ENCODE measurements at regions not wholly inside any gene's neighbourhood (a gene's known extent, or its start where the extent isn't known, plus 50 kb on each side); places are given as distances from the start of the nearest gene placed in this dataset.
A peak's percentile ranks its signal among the peaks of the same experiment; 100 is the strongest.
"Not testable (repeated sequence)": the region's sequence is repeated elsewhere in the genome, so short reads cannot be mapped to it uniquely, and the experiment has no call there.

- DNase-seq, result no peak
These were observed 518.3 kb upstream of the ZNF337 start for GRCh38 chr20:26214991-26215390.

DNA sequence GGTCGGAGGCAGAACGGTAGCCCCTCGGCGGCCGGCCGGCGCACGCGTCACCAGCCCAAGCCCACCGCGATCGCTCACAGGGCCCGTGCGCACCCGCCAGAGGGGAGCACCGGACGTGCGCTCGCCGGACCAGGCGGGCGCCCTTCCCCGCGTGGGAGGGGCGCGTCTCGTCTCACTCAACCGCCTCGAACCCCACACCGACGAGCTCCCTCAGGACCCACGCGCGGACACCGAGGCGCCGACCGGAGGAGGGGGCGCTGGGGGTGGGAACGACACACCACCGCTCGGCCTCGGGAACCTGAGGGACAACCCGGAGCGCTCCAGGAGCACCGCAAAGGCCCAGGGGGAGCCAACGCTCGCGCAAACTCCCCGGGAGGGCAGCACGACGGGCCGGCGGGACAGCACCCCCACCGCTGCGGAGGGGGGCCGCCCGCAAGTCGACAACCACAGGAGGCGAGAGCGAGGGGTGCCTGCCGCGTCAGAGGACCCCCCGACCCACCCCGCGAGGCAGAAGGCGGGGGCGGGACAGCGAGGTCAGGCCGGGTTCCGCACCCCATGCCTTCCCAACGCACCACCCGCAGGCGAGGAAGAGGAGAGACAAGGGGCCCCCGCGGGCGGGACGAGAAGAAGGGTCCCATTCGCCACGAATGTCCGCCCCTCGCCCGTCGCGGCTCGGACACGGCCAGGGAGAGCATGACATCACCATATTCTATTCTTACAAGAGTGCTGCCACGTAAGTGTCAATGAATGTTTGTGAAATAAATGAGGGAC is 512.7 kb upstream of the ZNF337 start:
- no peak for DNase-seq

DNA sequence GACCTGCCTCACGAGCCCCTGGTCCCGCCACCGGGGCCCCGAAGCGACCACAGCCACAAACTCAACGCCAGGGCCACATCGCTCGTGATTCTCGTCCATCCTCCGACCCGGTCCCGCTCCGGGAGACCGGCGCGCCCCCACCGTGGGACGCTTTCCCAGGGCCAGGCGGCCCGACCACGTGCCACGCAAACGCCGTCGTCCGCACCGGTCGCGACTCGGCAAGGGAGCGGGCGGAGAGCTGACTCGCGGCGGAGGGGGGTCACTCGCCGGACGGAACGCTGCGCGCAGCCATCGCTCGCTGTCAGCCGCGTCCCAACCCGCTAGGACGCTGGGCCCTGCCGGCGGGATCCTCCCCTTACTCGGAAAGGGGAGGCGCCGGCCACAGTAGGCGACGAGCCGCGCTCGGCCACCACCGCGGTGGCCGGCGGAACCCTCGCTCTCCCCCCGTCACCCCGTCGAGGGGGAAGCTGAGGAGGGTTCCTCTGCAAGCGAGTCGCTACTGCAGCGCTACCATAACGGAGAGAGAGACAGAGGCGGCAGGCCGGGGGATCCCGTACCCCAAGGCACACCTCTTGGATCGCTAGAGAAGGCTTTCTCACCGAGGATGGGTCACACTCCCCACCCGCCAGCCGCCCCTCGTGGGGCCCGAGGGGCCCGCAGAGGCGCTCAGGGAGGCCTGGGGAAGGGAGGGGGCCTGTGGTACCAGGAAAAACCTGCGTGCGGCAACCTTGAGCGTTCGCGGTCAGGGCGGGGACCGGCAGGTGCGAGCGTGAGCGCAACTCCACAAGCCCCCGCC is 511.8 kb upstream of the ZNF337 start:
- peak; percentile 57 to 59 for DNase-seq

GRCh38 chr20:26207967-26208295 is 511.3 kb upstream of the ZNF337 start:
- peak in 1 of 2 donors; percentile 5 for DNase-seq

DNA sequence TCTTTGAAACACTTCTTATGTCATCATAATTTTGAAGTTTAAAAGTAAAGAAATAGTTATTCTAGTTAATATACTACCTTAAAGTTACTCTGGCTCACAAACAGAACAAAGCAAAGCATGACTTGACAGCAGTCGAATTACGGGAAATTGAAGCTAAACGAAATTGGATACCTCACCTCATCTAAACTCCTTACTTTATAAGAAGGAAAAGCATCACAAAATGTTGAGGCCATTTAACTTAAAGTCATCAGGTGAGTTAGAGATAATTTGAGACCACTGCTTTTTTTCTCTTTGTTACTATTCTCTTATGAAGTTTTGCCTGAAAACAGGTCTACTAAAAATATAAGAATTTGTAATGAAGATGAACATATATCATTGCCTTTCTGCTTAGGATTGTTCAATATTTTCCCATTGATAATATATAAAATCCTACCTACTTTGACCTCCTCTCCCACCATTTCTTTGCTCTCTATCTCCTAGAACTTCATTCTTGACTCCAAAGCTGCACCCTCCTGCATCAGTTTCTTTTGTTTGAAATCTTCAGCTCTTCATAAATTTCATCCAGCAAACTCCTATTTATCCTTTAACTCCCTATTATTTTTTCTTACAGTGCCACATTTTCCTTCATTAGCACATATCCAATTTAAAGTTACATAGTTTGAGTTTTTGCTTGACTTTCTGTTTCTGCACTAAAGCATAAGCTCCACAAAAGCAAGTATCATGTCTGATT is 510.7 kb upstream of the ZNF337 start:
- no peak for DNase-seq

- no peak for DNase-seq
These were observed 508.7 kb upstream of the ZNF337 start for GRCh38 chr20:26205350-26205749.

GRCh38 chr20:26201026-26201425 is 504.4 kb upstream of the ZNF337 start:
- not testable (repeated sequence) for DNase-seq

GRCh38 chr20:26187329-26187728 is 490.7 kb upstream of the ZNF337 start:
- not testable (repeated sequence) for DNase-seq

- not testable (repeated sequence) for DNase-seq
These were observed 487.1 kb upstream of the ZNF337 start for GRCh38 chr20:26183720-26184119.

DNA sequence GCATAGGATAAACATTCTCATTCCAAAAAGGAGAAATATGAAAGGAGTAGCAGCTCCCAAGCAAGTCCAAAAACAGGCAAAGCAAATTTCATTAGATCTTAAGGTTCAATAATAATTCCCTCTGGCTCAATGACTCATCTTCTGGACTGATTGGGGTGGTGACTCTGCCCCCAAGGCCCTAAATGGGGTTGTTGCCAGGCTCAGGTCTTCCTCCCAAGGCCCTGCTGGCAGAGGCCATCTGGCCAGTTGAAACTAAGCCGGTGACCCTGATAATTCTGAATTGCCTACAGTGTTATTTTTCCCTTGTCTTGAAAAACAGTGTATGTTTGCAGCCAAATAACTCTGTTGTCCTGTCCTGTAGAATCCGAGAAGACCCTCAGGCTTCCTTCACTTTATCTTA is 484.7 kb upstream of the ZNF337 start:
- not testable (repeated sequence) for DNase-seq

DNA sequence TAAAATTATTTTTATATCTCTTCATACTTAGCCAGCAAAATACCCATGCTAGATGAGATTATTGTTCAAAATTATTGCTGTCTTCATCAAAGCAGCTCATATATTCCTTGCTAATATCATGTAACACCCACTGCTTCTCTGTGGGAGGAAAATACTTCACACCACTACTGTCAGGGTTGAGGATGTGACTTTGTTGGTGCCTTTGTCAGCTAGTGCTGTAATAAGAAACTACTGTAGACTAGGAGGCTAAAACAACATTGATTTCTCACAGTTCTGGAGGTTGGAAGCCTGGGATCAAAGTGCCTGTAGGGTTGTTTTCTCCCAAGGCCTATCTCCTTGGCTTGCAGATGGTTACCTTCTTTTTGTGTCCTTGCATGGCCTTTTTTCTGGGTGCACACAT is 475.2 kb upstream of the ZNF337 start:
- not testable (repeated sequence) for DNase-seq

DNA sequence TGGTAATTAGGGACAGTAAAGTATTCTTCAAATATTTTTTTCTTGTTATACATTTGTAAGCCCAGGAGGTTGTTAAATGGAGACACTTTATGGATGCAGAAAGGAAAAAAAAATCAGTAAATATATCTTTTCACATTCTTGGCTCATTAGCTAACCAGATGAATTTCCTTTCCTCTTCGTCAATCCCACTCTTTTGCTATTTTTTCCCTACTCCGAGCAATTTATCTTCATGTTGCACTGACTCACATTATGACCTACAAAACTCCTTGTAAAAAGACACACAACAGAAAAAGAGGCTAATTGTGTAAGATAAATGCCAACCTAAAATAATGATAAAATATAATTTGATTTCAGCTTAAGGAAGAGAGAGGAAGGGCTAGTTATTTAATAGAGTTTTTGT is 472.9 kb upstream of the ZNF337 start:
- DNase-seq, result no peak

- DNase-seq, result no peak
These were observed 470.8 kb upstream of the ZNF337 start for GRCh38 chr20:26167499-26167898.

DNA sequence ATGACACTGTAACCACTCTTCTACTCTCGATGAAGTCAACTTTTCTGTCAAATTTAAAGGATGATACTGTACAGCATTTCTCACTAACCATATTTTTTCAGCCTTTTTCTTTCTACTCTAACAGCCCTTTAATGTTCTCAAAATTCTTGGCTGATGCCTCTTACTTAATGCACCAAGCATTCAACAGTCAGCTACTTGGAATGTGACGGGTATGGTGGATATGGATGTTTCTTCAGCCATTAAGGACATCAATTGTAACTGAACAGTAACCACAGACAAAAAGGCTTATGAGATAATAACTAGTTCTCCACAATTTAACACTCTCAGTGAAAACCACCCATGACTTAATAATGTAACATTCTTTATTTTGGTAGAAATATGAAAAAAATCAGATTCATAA is 467.2 kb upstream of the ZNF337 start:
- DNase-seq, result no peak

GRCh38 chr20:26163151-26163550 is 466.5 kb upstream of the ZNF337 start:
- DNase-seq, result not testable (repeated sequence)

DNA sequence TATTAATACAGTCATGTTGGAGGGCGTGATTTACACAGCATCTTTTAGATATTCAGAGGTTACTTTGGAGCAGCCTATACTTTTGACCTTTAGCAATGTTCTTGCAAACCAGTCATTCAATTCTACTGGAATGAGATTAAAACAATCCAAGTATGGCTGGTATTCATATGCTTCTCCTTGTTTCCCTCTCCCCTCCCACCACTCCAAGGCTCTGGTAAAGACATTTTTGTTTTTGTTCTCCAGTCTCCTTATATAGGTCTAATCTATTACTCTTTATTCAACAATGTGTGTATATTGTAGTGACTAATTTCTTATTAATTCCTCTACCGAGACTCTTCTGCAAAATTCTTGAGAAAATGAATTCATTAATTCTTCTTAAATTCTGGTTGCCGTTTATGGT is 465.1 kb upstream of the ZNF337 start:
- DNase-seq, result not testable (repeated sequence)

- DNase-seq, result not testable (repeated sequence)
These were observed 464.3 kb upstream of the ZNF337 start for GRCh38 chr20:26160916-26161315.

DNA sequence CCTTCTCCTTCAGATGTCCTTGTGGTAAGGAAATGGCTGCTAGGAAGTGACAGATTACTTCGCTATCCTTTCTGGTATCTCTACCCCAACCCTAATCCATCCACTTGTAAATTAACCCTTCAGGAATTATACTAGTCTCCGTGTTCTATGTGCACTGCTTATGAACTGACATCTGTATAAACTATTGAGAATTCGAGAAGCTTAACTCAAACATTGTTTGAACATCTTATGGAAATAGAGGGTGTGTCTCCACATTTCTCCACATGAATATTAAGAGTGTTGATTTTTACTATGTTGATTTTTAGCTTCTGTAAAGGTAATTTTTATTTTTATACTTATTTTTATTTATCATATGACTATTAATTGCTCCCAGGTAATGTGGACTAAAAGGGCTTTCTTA is 457.6 kb upstream of the ZNF337 start:
- DNase-seq, result no peak

DNA sequence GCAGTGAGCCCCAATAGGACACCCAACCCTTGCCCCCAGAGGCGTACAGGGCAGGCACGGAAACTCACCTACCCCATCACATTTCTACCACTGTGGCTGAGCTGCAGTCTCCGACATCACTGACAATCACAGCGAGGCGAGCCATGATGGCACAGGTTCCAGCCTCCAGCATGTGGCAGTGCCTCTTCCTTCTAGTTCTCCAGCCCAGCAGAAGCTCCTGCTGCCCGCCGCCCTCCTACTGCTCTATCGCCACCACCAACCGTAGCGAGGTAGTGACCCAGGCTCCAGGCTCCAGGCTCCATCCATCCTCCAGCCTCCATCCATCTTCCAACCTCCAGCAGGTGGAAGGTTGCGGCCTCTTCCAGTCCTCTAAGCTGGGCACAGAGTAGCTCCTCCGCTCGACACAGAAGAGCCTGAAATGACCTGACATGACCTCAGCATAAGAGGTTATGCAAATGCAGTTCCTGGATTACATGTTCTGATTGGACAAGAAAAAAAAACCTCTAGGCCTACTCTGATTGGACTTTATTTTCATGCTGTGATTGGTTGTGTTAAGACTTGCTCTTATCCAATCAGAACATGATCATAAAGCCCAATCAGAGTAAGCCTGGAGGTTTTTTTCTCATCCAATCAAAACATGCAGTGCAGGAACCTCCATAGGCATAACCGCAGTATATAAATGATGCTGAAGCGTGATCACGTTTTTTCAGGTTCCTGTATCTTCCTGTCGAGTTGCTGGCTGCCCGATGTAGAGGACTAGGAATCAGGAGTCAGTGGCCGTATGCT is 438.9 kb upstream of the ZNF337 start:
- DNase-seq, result no peak

GRCh38 chr20:26134606-26135005 is 438.0 kb upstream of the ZNF337 start:
- DNase-seq, result no peak

DNA sequence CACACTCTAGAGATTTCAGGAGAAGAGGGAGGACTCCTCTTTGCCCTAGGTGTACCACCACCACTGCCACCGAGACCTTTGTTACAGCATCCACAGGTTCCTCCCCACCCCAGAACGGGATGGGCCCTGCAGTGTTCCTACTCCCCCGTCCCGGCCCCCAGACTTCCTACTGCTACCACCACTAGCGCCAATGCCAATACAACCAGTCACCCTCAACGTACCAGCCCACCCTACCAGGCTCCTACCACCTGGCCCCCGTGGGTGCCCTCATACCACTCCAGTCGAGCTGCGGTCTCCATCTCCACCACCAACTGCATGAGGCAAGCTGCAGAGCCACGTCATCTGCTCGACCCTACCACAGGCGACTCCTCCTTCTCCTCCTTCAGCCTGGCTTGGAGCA is 437.1 kb upstream of the ZNF337 start:
- not testable (repeated sequence) for DNase-seq

- not testable (repeated sequence) for DNase-seq
These were observed 424.3 kb upstream of the ZNF337 start for GRCh38 chr20:26120920-26121319.

GRCh38 chr20:26094498-26094897 is 397.8 kb upstream of the ZNF337 start:
- not testable (repeated sequence) for DNase-seq
